PFSK-1 (cell line): ENCODE measurements at regions not wholly inside any gene's neighbourhood (a gene's known extent, or its start where the extent isn't known, plus 50 kb on each side); places are given as distances from the start of the nearest gene placed in this dataset.

Source experiments
- FOXP2 ChIP-seq: optimal IDR thresholded peaks from 2 replicates; pipeline ENCODE3; 2011; ENCODE audit warnings: borderline replicate concordance, control low read depth, inconsistent platforms; ENCODE audit not compliant: insufficient read depth; ENCODE audit errors: extremely low read length, extremely low read depth
- POLR2AphosphoS5 ChIP-seq: IDR thresholded peaks from 2 replicates; pipeline ENCODE4 v1.6.1; 2012; ENCODE audit warnings: low read depth, mild to moderate bottlenecking, control low read depth, low read length, moderate library complexity
- REST ChIP-seq, 2 experiments: IDR thresholded peaks; 2 replicates each; pipeline versions ENCODE4 v1.6.1 to v1.8.0; 2011 to 2012; ENCODE audit warnings: low read depth in 2 of 2, low read length in 2 of 2, control low read depth in 1 of 2, inconsistent platforms in 1 of 2, mild to moderate bottlenecking in 1 of 2, moderate library complexity in 1 of 2; ENCODE audit not compliant: insufficient read depth in 1 of 2
- SIN3A ChIP-seq: IDR thresholded peaks from 2 replicates; pipeline ENCODE4 v1.6.1; 2012; ENCODE audit warnings: mild to moderate bottlenecking, low read length, moderate library complexity, borderline replicate concordance; ENCODE audit not compliant: insufficient read depth
- TAF1 ChIP-seq: IDR thresholded peaks from 2 replicates; pipeline ENCODE4 v1.6.1; 2012; ENCODE audit warnings: low read length, control low read depth, borderline replicate concordance; ENCODE audit not compliant: insufficient read depth

- TF ChIP-seq FOXP2 (no peak), TAF1 (no peak), POLR2AphosphoS5 (no peak), REST (IDR thresholded peaks at IDR 0.05; ENCODE audit: insufficient read depth in 1 of 2, low read depth in 2 of 2, low read length in 2 of 2) (no peak), SIN3A (no peak)
Measured at GRCh38 chrX:39067866-39068265, 266.6 kb downstream of the MID1IP1 start.
